GM18951 (cell line): ENCODE measurements at regions not wholly inside any gene's neighbourhood (a gene's known extent, or its start where the extent isn't known, plus 50 kb on each side); places are given as distances from the start of the nearest gene placed in this dataset.

Source experiments
- POLR2A ChIP-seq: IDR thresholded peaks from 4 replicates; pipeline ENCODE4 v1.6.1; 2011; ENCODE audit warnings: mild to moderate bottlenecking; ENCODE audit not compliant: insufficient read length, insufficient read depth; ENCODE audit errors: extremely low read depth
- in situ Hi-C: fragments of 300-500 bp; cut with MboI; formaldehyde crosslinking; loops from one replicate; pipeline ENCODE4 v1.12.0; 2022; ENCODE audit warnings: low sequenced_read_pairs, mixed read lengths, inconsistent platforms; ENCODE audit not compliant: unreplicated experiment

DNA sequence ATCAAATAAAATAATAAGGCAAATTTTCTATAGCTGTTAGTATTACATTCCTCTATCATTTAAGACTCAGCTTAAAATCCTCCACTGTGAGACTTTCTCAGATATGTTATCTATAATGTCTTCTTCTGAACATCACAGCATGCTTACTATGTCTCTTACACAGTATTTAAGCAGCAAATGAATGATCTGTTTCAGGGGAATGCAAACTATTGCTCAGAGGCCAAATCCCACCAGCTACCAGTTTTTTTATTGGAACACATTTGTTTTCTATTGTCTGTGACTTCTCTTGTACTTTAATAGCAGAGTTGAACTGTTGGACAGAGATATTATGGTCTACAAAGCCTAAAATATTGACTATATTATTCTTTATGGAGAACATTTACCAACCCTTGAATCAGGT is 59.6 kb downstream of the C3orf38 start:
- TF ChIP-seq POLR2A: no peak
- in situ Hi-C loops: loop anchor here (25.0 kb wide), 2 partner anchors 903 to 1978 kb away; partner anchors contain the start of gene EPHA3

DNA sequence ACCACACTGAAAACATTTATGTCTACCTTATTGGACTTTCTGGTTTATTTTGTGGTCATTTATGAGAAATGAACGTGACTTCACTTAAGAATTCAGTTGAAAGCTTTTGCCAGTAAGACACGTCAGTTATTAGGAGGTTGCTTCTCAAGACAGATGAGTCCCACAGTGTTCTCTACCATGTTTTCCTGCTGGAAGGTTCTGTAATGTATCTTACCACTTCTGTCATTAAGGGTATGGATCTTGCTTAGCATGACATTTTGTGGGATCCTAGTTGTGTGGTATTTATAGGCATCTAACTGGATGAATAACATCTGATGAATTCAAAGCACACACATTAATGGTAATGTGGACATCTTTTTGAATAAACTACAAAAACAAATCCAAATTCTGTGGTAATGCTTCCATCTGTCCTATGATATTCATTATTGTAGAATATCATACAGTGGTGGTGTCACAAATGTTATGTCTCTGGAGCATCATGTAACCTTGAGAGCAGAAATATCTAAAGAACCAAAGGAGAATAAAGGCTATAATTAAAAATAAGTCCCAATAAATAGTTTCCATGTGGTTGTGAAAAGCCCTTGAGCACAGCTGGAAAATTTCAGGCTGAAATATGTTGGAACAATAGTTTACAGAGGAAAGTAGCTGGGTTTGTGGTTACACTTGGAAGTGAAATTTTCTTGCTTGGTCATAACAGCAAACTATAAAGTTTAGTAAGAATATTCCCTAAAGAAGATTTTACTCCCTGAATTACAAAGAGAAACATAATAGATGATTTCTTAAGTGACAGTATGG is 61.5 kb downstream of the C3orf38 start:
- no peak for TF ChIP-seq POLR2A
- in situ Hi-C loops: loop anchor here (25.0 kb wide), 2 partner anchors 901 to 1976 kb away; partner anchors contain the start of gene EPHA3

GRCh38 chr3:88219138-88219792 is 69.5 kb downstream of the C3orf38 start:
- no peak for TF ChIP-seq POLR2A
- in situ Hi-C loops: loop anchor here (25.0 kb wide), 2 partner anchors 893 to 1968 kb away; partner anchors contain the start of gene EPHA3

DNA sequence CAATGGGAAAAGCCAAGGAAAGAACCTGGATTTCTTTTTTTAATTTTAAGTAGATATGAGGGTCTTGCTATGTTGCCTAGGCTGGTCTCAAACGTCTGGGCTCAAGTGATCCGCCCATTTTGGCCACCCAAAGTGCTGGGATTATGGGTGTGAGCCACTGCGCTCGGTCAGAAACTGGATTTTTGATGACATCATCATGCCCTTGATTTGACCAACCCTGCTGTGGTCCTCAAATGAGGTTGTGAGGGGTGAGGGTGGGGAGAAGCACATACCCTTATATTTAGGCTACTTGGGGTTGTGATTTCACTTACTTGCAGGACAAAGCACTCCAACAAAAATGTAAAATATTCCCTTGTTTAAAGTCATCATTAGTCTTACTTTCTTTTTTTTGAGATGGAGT is 70.4 kb downstream of the C3orf38 start:
- TF ChIP-seq POLR2A: no peak
- in situ Hi-C loops: loop anchor here (25.0 kb wide), 2 partner anchors 892 to 1967 kb away; partner anchors contain the start of gene EPHA3

DNA sequence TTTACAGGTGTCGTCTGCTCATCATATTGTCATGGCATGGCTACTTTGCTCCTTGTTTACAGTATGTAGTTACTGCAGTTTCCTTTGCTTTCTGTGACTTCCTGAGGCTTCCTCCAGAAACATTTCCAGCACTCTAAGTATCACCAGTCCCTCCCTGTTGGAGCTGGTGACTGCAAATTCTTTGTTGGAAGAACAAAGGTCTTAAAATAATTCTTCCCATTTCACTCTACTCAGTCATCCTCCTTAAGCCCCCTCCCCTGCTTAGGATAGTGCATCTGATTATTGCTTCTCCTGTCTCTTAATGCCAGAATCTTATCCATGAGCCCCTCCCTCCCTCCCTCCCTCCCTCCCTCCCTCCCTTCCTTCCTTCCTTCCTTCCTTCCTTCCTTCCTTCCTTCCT is 72.0 kb downstream of the C3orf38 start:
- TF ChIP-seq POLR2A: no peak
- in situ Hi-C loops: loop anchor here (25.0 kb wide), 2 partner anchors 891 to 1966 kb away; partner anchors contain the start of gene EPHA3

- in situ Hi-C loops: loop anchor here (25.0 kb wide), 2 partner anchors 890 to 1965 kb away; partner anchors contain the start of gene EPHA3
- TF ChIP-seq POLR2A: no peak
Observed at GRCh38 chr3:88222343-88222742, 72.6 kb downstream of the C3orf38 start.

GRCh38 chr3:88225326-88226008 is 75.7 kb downstream of the C3orf38 start:
- in situ Hi-C loops: no loop called here
- no peak for TF ChIP-seq POLR2A

GRCh38 chr3:88226910-88227309 is 77.2 kb downstream of the C3orf38 start:
- no peak for TF ChIP-seq POLR2A
- in situ Hi-C loops: no loop called here

- in situ Hi-C loops: no loop called here
- TF ChIP-seq POLR2A: no peak
Observed at GRCh38 chr3:88230638-88231037, 80.9 kb downstream of the C3orf38 start.

GRCh38 chr3:88231207-88231606 is 81.4 kb downstream of the C3orf38 start:
- in situ Hi-C loops: no loop called here
- no peak for TF ChIP-seq POLR2A

DNA sequence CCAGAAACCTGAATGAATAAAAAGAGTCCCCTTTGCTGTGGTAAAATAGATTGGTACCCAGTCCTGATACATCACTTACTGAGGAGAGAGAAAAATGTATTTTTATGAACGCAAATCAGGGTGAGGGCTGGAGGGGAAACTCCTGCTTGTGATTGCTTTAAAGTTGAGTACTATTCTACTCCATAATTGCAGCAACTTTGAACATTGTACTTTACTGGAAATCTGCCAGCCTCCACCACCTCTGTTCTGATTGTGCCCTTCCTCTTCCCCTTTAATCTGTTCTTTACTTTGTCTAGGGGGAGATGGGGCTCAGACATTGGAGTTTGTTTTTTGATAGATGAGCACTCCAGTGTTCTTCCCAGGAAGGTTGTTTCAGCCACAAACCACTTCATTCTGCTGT is 81.9 kb downstream of the C3orf38 start:
- in situ Hi-C loops: no loop called here
- no peak for TF ChIP-seq POLR2A

DNA sequence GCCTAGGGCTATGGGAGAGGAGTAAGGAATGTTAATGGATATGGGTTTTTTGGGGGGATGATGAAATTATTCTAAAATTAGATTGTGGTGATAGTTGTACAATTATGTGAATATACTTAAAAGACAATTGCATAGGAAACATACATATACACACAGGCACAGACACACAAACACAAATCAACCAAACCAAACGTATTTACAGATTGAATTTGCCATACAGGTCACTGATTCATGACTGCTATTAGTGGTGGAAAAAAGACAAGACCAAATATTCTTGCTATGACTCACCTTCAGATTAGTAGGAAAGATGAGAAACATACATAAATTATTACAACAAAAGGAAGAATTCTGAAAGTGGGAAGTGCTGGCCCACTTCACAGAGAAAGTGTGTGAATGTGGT is 85.3 kb downstream of the C3orf38 start:
- TF ChIP-seq POLR2A: no peak
- in situ Hi-C loops: no loop called here

DNA sequence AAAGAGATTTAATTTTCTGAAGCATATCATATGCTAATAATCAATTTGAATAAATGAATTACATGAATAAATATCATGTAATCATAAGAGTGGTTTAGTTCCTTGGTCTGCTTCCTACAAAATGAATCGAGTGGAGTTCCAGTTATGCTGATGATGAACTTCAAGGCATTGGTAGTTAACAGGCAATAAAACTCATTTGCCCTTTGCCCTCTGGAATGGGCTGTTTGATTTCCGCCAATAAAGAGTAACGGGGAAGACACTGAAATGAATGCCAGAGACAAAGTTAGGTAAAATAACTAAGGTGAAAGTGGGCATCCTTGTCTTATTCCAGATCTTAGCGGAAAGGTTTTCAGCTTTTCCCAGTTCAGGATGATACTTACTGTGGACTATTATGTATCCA is 90.1 kb downstream of the C3orf38 start:
- TF ChIP-seq POLR2A: no peak
- in situ Hi-C loops: no loop called here
